ENCODE measurements at regions not wholly inside any gene's neighbourhood (a gene's known extent, or its start where the extent isn't known, plus 50 kb on each side); places are given as distances from the start of the nearest gene placed in this dataset.

DNA sequence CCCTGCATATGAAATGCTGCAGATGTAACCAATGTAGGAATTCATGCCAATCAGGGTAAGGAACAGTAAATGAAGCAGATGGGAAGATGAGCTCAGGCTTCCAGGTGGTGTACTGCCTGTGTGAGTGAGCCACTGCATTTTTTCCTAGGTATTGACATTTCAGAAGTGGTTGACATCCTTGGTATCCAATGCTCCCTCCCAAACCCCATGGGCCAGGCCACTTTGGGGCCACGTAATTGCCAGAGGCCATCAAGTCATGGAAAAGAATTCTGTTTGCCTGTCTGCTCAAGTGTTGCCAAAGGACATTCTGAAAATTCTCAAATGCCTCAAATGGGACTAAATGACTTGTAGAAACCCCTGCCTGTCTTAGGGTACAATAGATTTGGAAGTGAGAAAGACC is 384.6 kb downstream of the GATA3 start:
- no peak for DNase-seq

DNA sequence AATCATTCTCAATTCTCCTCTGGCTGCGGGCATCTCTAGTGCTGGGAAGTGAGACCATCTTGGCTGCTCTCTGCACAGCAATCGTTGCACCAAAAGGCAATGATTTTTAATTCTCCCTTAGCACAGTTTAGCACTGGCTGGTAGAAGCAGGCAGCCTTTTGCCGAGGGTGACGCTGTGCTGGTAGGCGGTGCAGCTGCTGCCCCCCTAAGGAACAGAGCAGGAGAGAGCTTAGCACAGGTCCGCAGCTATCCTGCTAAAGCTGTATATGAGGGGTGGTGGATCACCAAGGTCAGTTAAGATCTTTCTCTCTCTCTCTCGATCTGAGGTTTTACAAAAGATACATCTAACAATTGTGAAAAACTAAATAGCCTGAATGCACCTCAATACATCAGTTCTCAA is 390.1 kb downstream of the GATA3 start:
- DNase-seq = no peak

DNA sequence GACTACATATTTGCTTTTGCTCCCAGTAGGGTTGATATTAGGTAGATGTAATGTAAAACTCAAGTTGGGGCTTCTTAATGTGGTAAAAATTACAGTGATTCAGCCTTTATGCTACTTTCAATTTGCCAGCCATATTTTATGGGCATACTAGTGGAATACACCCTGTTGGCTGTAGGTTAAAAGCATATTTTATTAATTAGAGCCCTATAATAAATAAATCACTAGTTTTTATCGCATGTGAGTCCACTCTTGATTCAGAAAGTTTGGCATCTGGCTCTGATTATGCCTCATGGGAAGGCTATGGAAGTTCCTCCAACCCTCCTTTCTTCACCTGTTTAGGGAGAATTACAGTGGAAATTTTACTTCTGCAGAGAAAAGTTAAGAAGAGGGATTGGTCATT is 390.9 kb downstream of the GATA3 start:
- DNase-seq = no peak

DNA sequence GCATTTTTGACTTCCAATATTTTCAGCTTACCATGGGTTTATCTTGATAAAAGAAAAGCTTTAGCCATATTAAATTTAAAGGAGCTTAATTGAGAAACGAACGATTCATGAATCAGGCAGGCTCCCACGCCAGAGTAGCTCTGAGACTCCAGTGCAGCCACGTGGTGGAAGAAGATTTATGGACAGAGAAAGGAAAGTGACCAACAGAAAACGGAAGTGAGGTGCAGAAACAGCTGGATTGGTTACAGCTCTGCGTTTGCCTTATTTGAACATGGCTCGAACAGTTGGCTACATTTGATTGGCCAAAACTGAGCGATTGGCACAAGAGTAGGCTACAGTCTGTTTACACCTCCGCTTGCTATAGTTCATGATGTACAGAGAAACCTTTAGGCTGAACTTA is 395.4 kb downstream of the GATA3 start:
- DNase-seq = no peak

DNA sequence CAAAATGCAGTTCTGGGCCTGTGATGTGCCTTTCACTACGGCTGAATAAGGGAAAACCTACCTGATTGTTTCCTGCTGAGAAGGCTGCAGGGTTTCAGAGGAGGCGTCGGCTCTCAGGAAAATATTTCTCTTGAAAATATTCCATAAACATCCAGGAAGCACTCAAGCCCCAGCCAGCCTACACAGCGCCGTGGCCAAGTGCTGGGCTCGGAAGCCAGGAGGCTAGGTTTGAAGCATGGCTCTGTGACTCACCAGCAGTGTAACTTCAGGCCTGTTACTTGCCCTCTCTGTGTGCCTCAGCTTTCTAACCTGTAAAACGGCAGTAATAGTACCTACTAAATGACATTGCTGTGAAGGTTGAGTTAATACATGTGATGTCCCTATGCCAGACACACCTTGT is 399.1 kb downstream of the GATA3 start:
- no peak for DNase-seq

DNA sequence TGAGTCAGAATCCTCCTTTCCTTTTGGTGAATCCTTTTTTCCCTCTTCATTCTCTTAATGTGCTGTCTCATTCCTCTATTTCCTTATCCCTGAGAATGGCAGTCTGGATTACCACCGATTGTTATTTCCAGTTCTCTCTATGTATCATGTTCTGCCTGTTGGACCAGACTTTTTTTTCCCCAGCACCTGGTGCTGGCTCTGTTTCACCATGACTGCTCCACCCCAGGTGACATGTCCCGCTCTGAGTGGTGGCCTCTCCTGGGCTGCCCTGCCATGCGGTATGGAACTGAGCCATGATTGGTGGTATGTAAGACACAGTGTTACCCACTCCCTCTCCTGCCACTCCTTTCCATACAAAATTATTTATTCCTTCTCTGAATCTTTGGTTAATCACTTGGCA is 399.9 kb downstream of the GATA3 start:
- no peak for DNase-seq

DNA sequence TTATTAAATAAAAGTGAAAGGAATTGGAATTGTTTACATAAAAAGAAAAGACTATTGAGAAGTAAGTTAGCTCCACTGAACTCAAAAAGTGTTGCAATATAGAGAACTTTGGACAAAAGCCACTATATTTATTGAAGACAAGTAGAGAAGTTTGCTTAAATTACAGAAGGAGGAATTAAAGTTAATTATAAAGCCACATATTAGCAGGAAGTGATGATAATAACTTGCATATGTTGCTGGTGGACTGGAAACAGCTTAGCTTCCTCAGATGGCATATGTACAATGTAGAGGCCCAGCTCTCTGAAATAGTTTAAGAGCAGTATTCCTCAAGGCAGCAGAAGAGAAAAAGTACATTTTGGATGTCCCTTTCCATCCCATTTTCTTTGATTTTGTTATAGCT is 400.7 kb downstream of the GATA3 start:
- DNase-seq = no peak

DNA sequence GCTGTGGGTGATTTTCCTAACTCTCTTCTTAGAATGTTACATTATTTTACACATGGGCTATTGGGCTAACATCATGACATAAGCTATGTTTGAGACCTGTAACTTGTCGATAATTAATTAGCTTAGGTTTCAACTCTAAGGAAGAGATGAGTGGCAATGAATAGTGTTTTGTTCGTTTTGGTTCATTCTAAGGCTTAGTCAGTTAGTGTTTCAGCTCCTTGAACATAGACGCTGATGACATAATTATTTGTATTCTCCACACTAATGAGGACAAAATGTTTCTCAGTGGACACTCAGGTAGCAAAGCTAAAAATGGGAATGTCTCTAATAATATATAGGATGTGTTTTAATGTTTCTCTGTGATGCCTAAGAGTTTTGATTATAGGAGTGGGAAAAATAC is 401.9 kb downstream of the GATA3 start:
- no peak for DNase-seq

DNA sequence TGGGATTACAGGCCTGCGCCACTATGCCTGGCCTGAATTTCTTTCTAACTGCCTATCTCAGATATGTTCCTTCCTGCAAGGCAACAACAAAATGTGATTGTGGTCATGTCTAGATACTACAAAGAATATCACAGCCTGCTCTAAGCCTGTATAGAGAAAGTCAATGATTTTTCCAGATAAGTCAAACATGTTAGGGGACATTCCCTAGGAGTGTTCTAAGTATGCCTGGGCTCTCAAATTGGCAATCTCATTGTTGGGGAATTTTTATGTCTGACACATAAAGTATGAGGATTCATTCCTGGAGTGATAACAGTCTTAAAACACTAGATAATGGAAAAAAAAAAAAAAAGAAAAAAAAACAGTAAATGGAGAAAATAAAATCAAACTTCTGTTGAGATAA is 406.1 kb downstream of the GATA3 start:
- no peak for DNase-seq

DNA sequence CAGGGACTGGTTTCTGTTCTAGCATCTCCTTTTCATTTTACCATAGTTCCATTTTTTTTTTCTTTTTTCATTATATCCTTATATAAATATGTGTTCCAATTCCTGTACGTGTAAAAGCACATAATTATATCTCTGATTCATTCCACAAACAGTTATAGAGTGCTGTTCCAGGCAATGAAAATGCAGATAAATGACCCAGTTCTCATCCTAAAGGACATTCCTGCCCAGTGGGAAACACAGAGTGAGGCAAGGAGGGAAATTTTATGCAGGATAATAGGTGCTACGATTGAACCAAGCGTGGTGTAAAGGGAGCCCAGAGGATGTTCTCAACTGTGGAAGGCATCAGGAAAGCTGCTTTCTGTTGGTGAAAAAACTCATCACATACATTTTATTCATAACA is 408.1 kb downstream of the GATA3 start:
- DNase-seq = no peak

DNA sequence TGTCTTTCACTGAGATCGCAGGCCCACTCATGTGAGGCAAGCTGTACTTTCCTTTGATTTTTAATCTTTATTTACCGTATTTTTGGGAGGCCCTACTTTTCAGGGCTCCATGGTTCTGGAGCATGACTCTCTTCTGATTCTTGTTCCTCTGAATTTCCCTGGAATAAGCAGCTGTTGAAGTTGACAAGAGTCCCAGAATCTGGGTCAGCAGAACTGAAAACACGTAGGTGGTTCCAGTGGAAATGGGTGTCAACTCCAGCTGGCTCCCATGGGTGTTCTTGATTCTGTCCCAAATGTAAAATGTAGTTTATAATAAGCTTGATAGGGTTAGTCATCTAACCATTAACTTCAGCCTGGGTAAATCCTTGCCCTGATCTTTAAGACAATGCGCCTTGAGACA is 409.4 kb downstream of the GATA3 start:
- no peak for DNase-seq

DNA sequence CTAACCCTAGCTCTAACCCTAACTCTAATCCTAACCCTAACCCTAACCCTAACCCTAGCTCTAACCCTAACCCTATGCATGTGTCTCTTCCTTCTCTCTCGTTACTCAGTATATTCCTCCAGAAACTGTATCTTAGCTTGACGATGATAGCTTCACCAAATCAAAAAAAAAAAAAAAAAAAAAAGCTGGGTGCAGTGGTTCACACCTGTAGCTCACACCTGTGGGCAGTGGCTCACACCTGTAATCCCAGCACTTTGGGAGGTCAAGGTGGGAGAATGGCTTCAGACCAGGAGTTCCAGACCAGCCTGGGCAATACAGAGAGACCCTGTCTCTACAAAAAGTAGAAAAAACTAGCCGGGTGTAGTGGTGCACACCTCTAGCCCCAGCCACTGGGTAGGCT is 414.0 kb downstream of the GATA3 start:
- no peak for DNase-seq

DNA sequence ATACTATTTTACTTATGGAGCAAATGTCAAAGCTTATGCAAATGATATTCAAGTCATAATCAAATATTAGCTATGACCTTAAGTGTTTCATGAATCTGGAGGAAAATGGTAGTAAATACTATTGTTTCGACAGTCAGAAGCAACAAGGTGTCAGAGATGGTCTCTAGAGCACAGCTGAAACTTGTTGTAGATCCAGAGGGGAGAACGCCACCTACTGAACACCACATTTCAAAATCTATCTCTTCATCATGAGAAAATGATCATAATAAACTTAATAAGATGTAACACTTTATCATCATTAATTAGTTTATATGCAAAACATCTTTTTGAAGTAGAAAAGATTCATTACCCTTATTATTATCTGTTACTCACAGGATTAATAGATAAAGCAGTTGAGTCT is 418.7 kb downstream of the GATA3 start:
- no peak for DNase-seq

DNA sequence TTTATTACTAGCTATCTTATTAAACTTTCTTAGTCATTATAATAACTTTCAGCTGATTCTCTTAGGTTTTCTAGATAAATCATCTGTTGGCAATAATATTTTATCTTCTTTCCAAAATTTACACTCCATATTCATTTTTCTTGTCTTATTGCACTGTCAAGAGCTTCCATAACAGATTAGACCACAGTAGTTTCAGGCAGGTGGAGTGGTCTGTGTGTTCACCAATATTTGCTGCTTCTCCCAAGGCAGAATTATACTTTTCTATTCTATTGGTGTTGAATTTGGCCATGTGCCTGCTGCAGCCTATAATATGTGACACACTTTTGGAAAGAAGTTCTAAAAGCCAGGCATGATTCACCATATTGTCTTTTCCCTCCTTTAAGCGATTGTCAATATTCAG is 422.8 kb downstream of the GATA3 start:
- DNase-seq = no peak

DNA sequence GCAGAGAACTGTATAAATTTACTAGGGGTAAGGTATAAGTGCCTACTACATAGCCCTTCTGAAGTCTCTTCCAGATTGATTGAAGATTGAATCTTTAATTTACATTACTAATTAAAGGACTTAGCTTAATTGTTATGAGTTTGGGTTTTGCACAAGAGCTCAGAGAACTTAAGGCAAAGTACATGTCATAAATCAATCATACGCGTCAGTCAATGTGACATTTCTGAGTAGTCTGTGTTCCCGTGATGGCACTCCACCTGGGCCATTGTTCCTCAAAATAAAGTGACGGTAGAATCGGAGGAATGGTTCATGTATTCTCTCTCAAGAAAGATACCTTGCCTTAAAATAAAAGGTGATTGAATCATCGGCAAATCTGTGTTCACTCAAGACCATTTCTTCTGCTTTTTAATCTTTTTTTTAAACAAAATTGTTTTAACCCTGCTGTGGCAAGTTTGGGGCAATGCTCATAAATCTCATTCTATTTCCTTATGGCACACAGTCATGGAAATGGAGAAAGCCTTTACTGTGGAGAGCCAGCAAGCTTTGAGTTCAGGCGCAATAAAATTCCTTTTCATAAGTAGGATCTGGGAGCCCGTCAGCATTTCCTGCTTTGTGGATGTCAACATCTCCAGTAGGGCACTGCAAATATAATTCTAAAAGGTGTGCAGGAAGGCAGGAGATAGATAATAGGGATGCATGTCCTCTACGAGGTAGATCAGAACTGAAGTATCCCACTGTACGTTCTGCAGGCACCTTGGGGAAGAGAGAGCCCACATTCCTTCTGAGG is 427.4 kb downstream of the GATA3 start:
- DNase-seq = no peak

DNA sequence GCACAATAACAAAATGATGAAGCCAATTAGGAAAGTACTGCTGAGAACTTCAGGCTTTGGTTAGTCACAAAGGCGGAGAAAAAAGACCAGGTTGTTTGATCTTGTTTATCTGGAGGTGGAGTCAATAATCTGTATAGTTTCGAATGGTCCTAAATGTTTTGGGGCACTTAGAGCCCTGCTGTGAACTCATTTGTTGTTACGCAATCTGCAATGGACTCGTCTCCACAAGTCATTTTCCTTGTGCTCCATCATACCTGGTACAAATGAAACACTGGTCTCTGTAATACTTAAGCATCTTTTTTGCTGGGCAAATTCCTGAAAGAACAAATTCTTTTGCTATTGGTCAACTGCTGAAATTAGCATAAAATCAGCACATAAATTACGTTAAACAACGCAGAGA is 430.5 kb downstream of the GATA3 start:
- DNase-seq = no peak

DNA sequence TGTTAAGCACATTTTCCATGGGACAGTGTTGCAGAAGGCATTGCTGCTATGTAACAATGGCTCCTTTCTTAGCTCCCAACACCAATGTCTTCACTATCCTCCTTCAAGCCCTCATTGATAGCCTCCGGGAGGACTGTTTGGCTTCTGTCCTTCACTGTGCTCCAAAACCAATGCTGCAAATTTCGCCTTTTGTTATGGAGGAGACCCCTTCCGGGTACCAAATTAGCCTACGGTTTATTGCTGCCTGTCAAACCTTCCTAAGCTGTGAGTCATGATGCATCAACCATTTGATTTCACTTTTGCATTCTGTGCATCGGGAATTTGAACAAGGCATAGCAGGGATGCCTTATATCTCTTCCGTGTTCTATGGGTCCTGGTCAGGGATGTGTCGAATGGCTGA is 432.9 kb downstream of the GATA3 start:
- no peak for DNase-seq

DNA sequence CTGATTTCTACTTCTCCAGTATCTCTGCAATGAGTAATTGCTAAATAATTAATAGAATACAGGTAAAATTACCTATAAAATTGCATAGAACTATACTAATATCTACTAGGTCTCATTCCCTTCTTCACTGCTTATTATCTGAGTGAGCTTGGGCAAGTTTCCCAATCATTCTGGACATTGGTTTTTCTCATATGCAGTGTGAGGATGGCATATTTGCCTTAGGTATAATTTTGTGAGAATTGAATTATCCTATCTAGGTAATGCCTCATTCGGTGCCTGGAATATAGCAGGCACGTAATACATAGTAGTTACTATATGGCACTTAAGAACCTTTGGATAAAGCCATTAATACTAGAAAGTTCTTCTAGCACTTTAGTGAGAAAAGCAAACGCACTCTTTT is 434.7 kb downstream of the GATA3 start:
- no peak for DNase-seq

DNA sequence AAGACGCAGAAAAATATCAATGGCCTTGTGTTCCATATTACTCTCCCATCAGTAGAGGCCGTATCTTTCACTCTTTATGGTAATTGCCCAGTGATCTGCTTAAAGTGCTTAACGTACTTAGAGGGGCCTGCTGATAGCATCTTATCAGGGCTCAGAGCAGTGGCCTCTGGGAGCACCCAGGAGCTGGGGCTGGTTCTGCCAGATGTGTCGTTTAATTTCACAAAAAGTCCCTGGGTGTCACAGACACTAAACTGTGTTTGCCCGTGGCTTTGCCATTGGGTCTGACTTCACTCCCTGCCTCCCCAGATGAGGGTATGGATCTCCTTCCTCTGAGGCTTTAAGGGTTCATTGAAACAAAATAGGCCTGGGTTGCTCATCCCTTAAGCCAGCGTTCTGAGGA is 435.3 kb downstream of the GATA3 start:
- DNase-seq = no peak

DNA sequence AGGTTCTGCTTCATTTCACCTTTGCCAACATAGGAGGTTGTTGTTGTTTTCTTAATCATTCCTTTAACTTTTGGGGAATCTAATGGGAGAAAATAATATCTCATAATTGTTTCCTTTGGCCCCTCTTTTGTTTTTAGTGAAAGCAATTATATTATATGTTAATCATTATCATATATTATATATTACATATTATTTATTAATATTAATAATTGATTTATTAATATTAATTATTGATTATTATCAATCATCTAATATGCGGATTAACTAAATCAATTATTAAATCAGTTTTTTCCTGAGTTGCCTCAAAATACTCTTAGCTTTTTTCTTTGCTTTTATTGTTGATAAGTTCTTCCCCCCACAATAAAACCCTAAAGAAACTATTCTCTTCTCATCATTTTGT is 443.8 kb downstream of the GATA3 start:
- no peak for DNase-seq

DNA sequence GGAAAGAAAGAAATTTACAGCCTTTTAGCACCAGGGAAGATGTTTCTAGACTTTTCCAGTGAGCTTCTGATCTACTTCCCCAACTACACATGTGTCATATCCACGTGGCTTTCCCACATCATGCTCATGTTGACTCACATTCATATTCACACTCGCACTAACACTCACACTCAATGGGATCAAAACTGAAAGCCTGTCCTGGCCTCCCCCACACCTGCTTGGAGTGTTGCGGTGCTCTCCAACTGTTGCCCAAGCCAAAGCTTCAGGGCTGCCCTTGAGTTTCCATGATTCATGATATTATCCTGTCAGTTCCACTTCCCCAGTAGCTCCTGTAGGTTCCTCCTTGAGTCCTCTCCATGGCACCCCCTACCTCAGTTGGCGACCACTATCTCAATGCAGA is 444.4 kb downstream of the GATA3 start:
- no peak for DNase-seq

DNA sequence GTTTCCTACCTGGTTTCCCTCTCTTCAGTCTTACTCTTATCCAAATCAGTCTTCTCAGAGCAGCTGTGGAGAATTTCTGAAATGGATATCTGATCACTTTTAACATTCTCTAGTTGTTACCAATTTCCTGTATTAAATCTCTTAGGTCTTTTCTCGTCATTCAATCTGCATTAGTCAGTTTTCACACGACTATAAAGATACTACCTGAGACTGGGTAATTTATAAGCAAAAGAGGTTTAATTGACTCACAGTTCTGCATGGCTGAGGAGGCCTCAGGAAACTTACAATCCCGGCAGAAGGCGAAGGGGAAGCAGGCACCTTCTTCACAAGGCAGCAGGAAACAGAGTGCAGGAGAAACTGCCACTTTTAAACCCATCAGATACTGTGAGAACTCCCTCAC is 444.8 kb downstream of the GATA3 start:
- DNase-seq = no peak

DNA sequence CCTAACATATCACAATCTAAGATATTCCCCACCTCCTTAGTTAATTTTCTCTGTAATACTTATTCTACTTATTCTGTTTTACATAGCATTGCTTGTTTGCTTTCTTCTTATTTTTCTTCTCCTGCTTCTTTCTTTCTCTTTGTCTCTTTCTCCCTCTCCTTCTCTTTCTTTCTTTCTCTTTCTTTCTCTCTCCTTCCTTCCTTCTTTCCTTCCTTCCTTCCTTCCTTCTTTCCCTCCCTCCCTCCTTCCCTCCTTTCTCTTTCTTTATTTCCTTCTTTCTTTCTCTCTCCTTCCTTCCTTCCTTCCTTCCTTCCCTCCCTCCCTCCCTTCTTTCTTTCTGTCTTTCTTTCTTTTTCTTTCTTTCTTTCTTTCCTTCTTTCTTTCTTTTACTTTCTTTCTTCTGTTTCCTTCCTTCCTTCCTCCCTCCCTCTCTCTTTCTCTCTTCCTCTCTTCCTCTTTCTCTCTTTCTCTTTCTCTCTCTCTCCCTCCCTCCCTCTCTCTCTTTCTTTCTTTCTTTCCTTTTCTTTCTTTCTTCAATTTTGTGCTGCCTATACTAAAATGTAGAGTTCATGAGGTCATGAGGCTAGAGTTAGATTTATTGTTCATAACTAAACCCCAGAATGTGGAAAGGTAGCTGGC is 445.4 kb downstream of the GATA3 start:
- DNase-seq = no peak

DNA sequence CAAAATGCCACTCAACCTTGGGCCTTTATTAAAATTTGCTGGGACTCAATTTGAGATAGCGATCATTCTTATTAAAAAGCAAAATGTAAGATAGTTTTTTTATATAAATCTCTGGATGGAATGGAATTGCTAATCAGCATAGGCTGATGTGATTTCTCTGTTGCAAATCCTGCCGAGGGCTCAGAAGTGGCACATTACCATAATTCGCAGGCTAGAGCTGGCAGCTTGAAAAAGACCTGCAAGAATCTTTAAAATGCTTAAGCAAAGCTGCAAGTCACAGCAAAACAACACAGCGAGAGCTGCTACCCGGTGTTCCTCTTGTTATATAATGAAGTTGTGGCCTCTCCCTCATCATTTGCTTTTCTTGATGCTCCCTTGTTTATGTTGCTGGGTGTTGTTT is 448.1 kb downstream of the GATA3 start:
- DNase-seq = no peak

DNA sequence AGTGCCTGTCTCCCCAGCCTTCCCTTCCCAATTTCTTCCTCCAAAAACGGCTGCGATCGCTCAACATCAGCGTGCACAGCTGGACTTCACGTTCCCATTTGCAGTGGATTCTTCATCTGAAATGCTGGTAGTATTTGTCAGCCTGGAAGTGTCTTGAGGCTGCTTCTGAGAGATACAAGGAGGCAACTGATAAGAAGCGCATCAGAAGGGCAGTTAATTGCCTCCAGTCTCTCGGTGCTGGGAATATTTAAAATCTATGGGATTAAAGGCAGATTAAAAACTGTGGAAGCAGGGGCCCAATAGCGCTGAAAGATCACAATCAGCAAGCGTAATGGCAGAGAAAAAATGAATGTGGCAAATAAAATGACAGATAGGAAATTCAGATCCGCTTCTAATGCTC is 450.0 kb downstream of the GATA3 start:
- DNase-seq = no peak

All from SIG-M5 (cell line).